Retina (tissue), 1 donor: ENCODE measurements at regions not wholly inside any gene's neighbourhood (a gene's known extent, or its start where the extent isn't known, plus 50 kb on each side); places are given as distances from the start of the nearest gene placed in this dataset.
A peak's percentile ranks its signal among the peaks of the same experiment; 100 is the strongest.

ENCODE experiments used
- DNase-seq: peaks from one replicate; pipeline ENCODE4 v3.0.0-alpha.2; 2016

DNA sequence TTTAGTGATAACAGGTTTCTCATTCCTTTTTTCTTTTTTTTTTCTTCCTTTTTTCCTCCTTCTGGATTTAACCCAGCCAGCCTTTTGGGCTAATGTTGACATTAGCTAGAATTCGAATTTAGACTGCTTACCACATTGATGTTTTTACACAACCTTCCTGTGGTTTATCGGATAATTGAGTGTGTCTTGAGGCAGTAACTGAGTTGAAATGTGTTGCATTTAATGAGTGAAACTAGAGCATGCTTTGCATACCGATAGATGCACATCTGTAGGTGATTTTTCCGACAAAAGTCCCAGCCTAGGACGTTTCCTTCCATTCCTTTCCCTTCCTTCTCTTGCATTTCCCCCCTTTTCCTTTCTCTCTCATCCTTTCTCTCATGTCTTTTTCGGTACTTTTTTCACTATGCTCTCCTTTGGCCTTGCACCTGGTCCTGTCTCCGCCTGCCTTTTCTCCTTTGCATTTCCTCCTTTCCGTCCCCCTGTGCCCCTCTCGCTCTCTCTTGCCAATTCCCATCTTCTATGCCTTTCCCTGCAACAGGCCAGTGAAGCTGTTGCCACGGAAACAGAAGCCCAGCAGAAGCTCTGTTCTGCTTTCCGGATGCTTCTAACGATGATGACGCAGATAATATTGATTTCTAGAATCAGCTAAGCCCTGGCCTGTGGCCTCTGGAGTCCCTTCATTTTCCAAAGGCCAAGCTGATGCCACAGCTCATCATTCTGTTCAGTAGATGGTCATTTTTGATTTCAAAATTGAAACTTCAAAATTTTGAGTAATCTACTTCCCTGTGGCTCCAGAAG is 76.1 kb downstream of the SLC25A47 start:
- peak; percentile 77 for DNase-seq

- peak; percentile 53 for DNase-seq
These were observed 77.0 kb downstream of the SLC25A47 start for GRCh38 chr14:100400115-100400514.

GRCh38 chr14:100401031-100401692 is 78.0 kb downstream of the SLC25A47 start:
- DNase-seq, result no peak

GRCh38 chr14:100401792-100402191 is 78.7 kb downstream of the SLC25A47 start:
- no peak for DNase-seq

- no peak for DNase-seq
These were observed 79.5 kb downstream of the SLC25A47 start for GRCh38 chr14:100402631-100403030.

DNA sequence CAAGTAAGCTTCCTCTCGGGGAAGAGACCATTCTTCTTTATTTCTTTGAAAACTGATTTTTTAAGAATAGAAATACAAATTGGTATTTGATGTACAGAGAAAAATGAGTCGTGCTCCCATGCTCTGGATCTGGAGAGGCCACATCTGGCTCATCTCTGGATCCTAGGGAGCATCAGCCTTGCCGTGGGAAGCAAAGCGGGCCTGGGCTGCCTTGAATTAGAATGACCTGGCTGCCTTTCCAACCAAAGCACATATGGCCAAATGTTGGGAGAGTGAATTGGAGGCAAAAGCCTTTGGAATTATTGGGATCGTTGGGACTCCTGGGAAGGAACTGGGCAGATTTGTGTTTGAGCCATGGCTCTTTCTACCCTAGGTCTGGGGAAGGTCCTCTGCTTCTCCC is 80.0 kb downstream of the SLC25A47 start:
- DNase-seq, result no peak

DNA sequence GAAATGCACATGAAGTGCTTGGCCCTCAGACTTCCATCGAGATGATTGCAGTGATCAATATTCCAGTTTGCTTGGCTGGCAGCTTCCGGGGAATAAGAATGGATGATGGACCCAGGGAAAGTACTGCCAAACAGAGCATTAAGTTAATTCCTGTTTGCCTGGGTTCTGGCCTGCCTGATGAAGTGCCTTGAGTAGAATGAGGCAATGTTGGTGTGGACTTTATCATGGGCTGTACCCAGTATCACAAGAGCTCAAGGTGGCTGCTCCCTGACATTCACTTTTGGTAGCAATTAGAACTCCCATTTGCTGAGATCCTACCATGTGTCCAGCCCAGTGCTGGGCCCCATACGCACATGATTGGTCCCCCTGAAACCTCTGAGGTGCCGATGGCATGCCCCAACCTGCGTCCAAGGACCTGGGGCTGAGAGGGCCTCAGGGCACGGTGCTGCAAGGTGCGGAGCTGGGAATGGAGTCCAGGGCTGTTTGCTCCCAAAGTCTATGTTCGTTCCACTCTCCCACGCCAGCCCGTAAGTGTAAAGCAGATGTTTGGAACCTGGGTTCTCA is 80.7 kb downstream of the SLC25A47 start:
- DNase-seq, result no peak

GRCh38 chr14:100404419-100404818 is 81.3 kb downstream of the SLC25A47 start:
- DNase-seq, result no peak

DNA sequence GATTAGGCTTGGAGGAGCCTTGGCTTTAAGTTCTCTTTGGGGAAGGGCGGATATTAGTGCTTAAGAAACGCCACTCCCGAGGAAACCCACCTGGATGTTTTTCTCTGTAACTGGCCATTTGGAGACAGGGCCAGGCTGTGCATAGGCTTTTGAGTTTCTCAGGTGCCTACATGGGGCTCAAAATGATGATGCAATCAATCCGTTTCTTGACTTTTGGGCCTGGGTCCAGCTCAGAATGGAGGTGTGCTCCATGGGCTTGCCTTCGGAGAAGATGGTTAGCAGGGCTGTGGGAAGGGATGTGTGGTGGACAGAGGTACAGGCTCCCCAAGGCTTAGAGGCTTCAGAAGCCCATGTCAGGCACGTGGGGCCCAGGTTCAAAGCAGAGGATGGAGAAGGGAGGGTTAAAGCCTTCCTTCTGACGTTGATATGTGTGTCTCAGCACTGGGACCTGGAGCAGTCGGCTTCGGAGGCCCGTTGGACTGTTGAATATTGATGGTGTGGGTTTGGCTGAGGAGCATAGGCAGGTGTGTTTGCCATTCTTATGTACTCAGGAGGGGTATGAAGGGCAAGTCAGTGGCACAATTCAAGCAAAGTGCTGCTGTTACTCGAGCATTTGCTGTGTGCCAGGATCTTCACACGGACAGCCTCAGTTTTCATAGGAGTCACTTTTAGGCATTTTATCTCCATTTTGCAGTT is 82.8 kb downstream of the SLC25A47 start:
- no peak for DNase-seq

GRCh38 chr14:100406505-100407131 is 83.5 kb downstream of the SLC25A47 start:
- no peak for DNase-seq

GRCh38 chr14:100407376-100408102 is 84.4 kb downstream of the SLC25A47 start:
- DNase-seq, result no peak

DNA sequence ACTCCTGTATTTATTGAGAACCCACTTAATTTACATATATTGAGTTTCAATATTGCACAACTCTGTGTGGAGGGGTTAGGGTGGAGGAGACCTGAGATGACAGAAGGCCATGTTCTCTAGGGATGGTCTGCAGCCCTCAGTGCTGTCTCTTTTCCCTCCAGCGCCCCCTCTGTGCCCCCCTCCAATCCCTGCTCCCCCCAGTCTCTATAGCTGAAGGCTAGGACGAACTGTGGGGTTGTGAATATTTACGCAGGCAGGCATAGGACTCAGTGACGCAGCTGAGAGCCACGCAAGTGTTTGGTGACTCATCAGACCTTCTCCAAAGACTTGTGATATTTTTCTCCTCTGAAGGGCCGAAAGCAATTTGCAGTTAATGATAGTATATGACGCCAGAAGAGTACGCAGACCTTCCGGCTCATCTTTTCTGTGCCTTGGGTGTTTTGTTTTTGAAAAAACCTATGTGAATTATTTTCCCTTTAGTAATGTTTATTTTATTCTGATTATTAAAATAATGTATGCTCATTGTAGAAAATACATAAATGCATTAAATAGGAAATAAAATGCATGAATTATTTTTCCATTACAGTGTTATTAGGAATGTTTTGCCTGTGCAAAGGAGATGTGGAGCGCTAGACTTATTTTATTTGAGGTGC is 85.3 kb downstream of the SLC25A47 start:
- no peak for DNase-seq

DNA sequence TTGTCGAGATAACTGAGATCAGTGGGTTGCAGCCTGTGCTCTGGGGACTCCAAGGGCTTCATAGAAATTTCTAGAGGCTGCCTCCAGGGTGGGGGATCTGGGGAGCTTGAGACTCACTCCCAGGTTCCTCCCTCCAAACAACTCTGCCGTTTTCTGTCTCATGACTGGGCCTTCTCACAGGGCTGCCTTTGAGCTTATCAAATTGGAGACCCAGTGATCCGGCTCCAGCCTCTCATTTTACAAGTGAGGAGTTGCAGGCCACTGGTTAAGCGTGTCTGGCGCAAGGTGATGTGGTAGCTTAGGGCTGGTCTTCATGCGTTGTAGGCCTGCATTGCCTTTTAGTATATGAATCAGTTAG is 85.8 kb downstream of the SLC25A47 start:
- DNase-seq, result no peak

DNA sequence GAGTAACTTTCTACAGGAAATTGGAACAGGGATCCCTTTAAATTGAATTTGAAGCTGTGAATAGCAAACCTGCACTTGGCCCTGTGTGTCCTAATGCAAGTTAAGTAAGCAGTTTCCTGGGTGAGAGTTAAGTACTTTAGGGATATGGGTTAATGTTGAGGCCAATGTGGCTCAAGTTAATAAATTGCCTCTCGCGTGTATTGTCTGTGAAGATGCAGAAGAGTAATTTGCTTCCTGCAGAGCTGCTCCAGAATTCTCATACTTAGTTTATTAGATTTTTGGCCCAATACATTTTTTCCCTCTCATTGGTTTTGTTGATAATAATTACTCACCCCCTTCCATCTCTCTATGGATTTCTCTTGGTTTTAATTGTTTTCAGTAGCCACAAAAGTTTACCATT is 86.5 kb downstream of the SLC25A47 start:
- no peak for DNase-seq

DNA sequence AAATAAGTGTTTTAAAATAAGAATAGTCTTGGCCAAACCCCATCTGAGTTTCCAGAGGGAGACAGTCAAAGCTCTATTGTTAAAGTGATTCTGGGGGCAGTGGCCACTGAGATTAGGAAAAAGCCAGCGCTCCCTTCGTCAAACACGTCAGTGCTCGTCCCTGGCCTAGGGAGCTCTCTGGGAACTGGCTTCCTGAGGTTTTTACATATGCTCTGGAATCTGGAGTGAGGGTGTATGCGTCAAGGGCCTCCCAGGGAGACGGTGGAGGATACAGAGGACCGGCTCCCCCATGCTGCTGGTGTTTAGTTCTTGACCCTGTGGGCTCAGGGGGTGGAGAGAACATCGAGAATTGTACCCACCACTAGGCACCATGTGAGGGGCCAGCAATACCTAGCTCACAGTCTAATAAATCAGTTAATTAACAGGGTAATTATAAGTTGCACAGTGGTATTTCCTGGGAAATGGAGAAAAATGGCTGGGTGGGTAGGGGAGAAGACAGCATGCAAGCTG is 87.0 kb downstream of the SLC25A47 start:
- DNase-seq, result no peak

DNA sequence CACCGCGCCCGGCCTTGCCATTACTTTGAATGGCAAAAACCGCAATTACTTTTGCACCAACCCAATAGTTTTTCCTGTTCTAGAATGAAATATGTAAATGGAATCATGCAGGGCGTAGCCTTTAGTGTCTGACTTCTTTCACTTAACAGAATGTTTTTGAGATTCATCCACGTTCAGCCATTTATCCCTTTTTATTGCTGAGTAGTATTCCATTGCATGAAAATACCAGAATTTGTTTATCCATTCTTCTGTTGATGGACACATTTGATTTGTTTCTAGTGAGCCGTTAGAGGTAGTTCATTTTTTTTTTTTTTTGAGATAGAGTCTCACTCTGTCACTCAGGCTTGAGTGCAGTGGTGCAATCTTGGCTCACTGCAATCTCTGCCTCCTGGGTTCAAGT is 90.6 kb downstream of the SLC25A47 start:
- no peak for DNase-seq

- DNase-seq, result no peak
These were observed 92.1 kb downstream of the SLC25A47 start for GRCh38 chr14:100415226-100415625.

DNA sequence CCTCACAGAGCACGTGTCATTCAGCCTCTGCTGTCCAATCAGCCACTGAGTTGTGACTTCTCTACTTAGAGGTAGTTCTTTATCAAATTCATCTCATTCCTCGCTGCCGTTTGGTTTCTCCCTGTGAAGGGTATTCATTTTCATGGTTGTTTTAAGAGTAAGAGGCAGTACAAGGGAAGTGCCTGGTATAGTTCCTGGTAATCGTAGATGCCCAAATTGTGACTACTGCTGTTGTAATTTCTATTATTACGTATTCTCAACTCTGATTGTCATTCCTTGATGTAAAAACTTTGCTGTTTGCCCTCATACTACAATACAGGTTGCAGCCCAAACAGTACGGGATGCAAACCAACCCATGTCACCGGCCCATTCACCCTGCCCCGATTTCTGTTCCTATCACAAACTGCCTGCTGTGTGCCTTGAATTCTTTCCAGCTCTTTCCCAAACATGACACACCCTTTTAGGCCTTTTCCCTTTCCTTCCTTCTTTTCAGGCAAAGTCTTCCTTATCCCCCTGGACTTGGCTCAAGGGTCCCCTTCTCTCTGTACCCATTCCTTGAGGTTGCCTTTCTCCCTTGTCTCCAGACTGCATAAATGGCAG is 93.0 kb downstream of the SLC25A47 start:
- no peak for DNase-seq

- peak; percentile 85 for DNase-seq
These were observed 94.1 kb downstream of the SLC25A47 start for GRCh38 chr14:100416921-100417860.

DNA sequence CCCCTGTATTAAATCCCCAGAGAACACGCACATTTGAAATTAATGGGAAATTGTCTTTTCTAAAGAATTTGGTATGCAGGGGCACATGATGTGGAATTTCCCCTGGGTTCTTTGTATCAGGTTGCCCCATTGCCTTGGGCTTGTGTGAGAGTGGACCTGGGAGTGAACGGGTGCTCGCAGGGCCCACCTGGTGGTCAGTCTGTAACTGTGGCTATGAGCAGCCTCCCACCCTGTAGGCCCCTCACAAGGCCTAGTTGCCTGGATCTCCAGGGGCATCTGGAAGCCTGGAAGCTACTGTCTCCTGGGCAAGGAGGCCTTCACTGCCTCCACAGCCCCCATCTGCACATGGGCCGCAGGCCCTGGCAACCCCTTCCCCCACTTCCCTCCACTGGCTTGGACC is 96.7 kb downstream of the SLC25A47 start:
- DNase-seq, result no peak
